Right cardiac atrium (tissue), 5 donors: ENCODE measurements at regions not wholly inside any gene's neighbourhood (a gene's known extent, or its start where the extent isn't known, plus 50 kb on each side); places are given as distances from the start of the nearest gene placed in this dataset.

ENCODE experiments used
- ATAC-seq, 2 donors: fragments of 200-7000 bp; cut with Tn5 transposase; one replicate each; pipeline versions ENCODE4 v1.8.0 to v1.9.1; 2020; ENCODE audit warnings: moderate library complexity in 2 of 2, mild to moderate bottlenecking in 1 of 2
- DNase-seq, 3 donors: peaks; one replicate each; pipeline ENCODE4 v3.0.0-alpha.2; 2020
- H3K27ac ChIP-seq: one replicate; pipeline ENCODE4 v1.5.1; 2013; ENCODE audit warnings: mild to moderate bottlenecking, low read length, control low read depth, moderate library complexity
- H3K27me3 ChIP-seq: one replicate; pipeline ENCODE4 v1.6.1; 2013; ENCODE audit not compliant: control insufficient read depth, insufficient read depth
- H3K4me1 ChIP-seq: one replicate; pipeline ENCODE4 v1.6.1; 2013; ENCODE audit warnings: low read length; ENCODE audit not compliant: control insufficient read depth, insufficient read depth
- H3K4me3 ChIP-seq: one replicate; pipeline ENCODE4 v1.5.1; 2013; ENCODE audit warnings: low read length, control low read depth
- H3K9me3 ChIP-seq: one replicate; pipeline ENCODE4 v1.6.1; 2013; ENCODE audit warnings: low read length; ENCODE audit not compliant: control insufficient read depth
- WGBS: extraction: QIAGEN DNeasy Blood & Tissue Kit; methylation state at CpG from one replicate; pipeline ENCODE4 v1.1.7; 2013; 5-methylcytosine and 5-hydroxymethylcytosine counted together
- intact Hi-C, 4 donors: fragments of 100-400 bp; cut with DNase I; formaldehyde crosslinking; loops; one replicate each; pipeline versions ENCODE4 v1.11.0 to v1.14.0; 2022 to 2023
- donor health status: healthy with polysubstance abuse.
- donor health status: DM: no; HTN: yes; CAD: no.
- donor health status: DM: no; HTN: no; CAD: no.
- donor health status: DM: no; HTN: yes; CAD: no; lungs with severe emphysema.
- donor health status: DM: yes; HTN: yes; CAD: no.

DNA sequence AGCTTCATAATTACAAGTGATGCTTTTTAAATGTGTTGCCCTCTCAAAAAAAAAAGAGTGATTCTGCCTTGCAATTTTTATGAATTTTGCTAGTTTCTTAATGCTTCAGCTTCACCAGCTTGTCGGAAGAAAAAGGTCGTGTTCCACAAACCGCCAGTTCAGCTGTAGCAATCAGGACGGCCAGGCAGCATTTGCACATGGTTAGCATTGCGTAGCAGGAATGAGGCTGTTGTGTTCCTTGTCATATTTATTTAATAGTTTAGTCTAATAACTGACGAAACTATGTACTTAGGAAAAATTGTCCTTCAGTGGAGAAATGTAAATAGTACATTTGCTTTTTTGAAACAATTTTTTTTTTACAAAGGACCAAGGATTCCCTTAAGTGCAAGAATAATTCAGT is 64.9 kb upstream of the SELENOK start:
- Histone ChIP-seq H3K9me3 (no peaks in the 10 kb centered on the region), H3K4me3 (no peak overlapping the region), H3K27ac (no peak overlapping the region), H3K4me1 (no peaks in the 10 kb centered on the region), H3K27me3 (no peaks in the 10 kb centered on the region)
- no peak for ATAC-seq
- 81% methylated on average over 6 of the region's 6 CpGs for WGBS
- no peak for DNase-seq
- intact Hi-C loops: no loop called here

DNA sequence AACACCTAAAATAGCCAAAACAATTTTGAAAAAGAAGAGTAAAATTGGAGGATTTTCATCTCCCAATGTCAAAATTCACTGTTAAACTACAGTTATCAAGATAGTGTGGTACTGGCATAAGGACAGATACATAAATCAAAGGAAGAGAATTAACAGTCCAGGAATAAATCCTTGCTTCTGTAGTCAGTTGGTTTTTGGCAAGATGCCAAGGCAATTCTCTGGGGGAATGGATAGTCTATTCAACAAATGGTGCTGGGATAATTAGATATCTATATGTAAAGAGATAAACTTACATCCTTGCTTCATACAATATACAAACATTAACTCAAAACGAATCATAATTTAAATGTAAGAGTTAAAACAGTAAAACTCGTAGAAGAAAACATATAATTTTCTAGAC is 57.9 kb upstream of the SELENOK start:
- no peaks in the 10 kb centered on the region for H3K9me3 ChIP-seq
- 55% methylated on average over 2 of the region's 2 CpGs for WGBS
- no peaks in the 10 kb centered on the region for H3K4me1 ChIP-seq
- no peak overlapping the region for H3K27ac ChIP-seq
- ATAC-seq (no peak), DNase-seq (no peak)
- H3K4me3 ChIP-seq: no peak overlapping the region
- intact Hi-C loops: loop anchor here in 1 of 4 donors (10.0 kb wide), 2 partner anchors 195 to 425 kb away; no protein-coding TSS in a partner anchor
- no peaks in the 10 kb centered on the region for H3K27me3 ChIP-seq

DNA sequence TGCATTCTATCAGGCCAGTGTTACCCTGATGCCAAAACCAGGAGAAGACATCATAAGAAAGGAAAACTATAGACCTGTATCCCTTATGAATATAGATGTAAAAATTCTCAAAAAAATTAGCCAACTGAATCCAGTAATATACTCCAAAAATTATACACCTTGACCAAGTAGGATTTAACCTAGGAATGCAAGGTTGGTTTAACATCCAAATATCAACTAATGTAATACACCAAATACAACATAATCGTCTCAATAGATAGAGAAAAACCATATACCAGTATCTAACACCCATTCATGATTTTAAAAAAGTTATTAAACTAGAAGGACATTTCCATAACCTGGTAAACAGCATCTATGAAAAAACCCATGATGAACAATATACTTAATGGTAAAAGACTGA is 56.5 kb upstream of the SELENOK start:
- intact Hi-C loops: loop anchor here in 1 of 4 donors (10.0 kb wide), 2 partner anchors 197 to 427 kb away; no protein-coding TSS in a partner anchor
- no peaks in the 10 kb centered on the region for H3K27me3 ChIP-seq
- DNase-seq (no peak), ATAC-seq (no peak)
- H3K4me1 ChIP-seq: no peaks in the 10 kb centered on the region
- H3K27ac ChIP-seq: no peak overlapping the region
- H3K4me3 ChIP-seq: no peak overlapping the region
- 76% methylated on average over 1 of the region's 1 CpG for WGBS
- H3K9me3 ChIP-seq: no peaks in the 10 kb centered on the region

DNA sequence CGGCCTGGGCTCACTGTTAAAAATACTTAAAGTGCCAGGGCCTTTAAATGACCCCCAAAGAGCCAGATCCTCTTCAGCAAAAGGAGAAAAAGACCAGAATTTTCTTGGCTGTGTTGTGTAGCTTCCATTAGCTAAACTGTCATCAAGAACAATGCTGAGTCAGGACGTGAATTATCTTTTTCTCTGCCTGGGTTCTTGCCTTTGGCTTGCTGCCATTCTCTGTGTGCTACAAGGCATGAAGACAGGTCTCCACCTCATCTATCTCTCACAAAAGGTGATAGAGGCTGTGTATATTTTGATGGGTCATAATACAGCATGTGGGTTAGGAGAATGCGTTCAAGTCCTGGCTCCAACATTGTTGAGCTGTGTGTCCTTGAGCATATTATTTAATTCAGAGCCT is 52.4 kb upstream of the SELENOK start:
- no peaks in the 10 kb centered on the region for H3K4me1 ChIP-seq
- WGBS: 64% methylated on average over 3 of the region's 3 CpGs
- no peak for ATAC-seq

DNA sequence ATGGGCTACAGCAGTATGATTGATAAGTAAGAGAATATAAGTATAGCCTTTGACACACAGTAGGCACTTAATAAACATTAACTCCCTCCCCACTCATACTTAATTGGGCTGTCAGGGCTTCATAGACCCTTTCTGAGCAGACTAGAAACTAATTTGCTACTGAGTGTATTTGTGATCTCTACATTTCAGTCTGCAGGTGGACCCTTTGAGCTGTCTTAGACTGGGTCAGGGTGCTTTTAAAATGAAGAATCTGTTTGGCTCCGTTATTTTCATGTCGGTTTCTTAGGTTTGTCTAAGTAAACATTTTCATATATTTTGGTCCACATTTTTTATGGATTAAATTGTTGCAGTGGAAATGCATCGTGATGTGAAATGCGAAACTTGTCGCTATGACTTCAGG is 50.3 kb upstream of the SELENOK start:
- intact Hi-C loops: loop anchor here in 1 of 4 donors (10.0 kb wide), 2 partner anchors 203 to 433 kb away; no protein-coding TSS in a partner anchor
- ATAC-seq: peak in 1 of 2 donors; percentile 53

More for the DNA sequence above, 52.4 kb upstream of the SELENOK start:
- no peak overlapping the region for H3K27ac ChIP-seq
- no peaks in the 10 kb centered on the region for H3K9me3 ChIP-seq
- no peak for DNase-seq
- no peak overlapping the region for H3K4me3 ChIP-seq
- no peaks in the 10 kb centered on the region for H3K27me3 ChIP-seq
- intact Hi-C loops: loop anchor here in 1 of 4 donors (10.0 kb wide), 2 partner anchors 201 to 431 kb away; no protein-coding TSS in a partner anchor

More for the DNA sequence above, 50.3 kb upstream of the SELENOK start:
- H3K9me3 ChIP-seq: no peaks in the 10 kb centered on the region
- no peaks in the 10 kb centered on the region for H3K4me1 ChIP-seq
- no peak overlapping the region for H3K4me3 ChIP-seq
- H3K27ac ChIP-seq: no peak overlapping the region
- DNase-seq: no peak
- WGBS: 53% methylated on average over 5 of the region's 5 CpGs
- no peaks in the 10 kb centered on the region for H3K27me3 ChIP-seq
